HG03280 (cell line): ENCODE measurements at regions not wholly inside any gene's neighbourhood (a gene's known extent, or its start where the extent isn't known, plus 50 kb on each side); places are given as distances from the start of the nearest gene placed in this dataset.

Experiments
- ATAC-seq: cut with Tn5 transposase; IDR thresholded peaks from one replicate; pipeline ENCODE4 v1.9.1; 2021; ENCODE audit warnings: mild to moderate bottlenecking, moderate library complexity; ENCODE audit not compliant: unreplicated experiment

- ATAC-seq, result no peak
Measured at GRCh38 chrX:30156880-30157560, 58.3 kb upstream of the MAGEB2 start.

- ATAC-seq, result no peak
Measured at GRCh38 chrX:30161043-30161442, 54.3 kb upstream of the MAGEB2 start.
